GM23248 (cell line): ENCODE measurements at regions not wholly inside any gene's neighbourhood (a gene's known extent, or its start where the extent isn't known, plus 50 kb on each side); places are given as distances from the start of the nearest gene placed in this dataset.

Experiments
- DNase-seq: peaks from one replicate; pipeline ENCODE4 v3.0.0-alpha.2; 2015
- H2AFZ ChIP-seq: fragments of 200-600 bp; sonication (generic); 2 replicates; pipeline ENCODE4 v1.6.1; 2016; ENCODE audit warnings: antibody characterized with exemption
- H3F3A ChIP-seq: fragments of 200-600 bp; sonication (generic); 2 replicates; pipeline ENCODE4 v1.6.1; 2016; ENCODE audit warnings: mild to moderate bottlenecking, antibody characterized with exemption, mixed run types; ENCODE audit not compliant: insufficient read depth
- H3K27ac ChIP-seq: fragments of 200-600 bp; sonication (generic); 2 replicates; pipeline ENCODE4 v1.5.1; 2016; ENCODE audit warnings: mild to moderate bottlenecking
- H3K27me3 ChIP-seq: fragments of 200-600 bp; sonication (generic); replicated peaks from 2 replicates; pipeline ENCODE4 v1.6.1; 2016; ENCODE audit warnings: mild to moderate bottlenecking; ENCODE audit not compliant: insufficient read depth
- H3K36me3 ChIP-seq: fragments of 200-600 bp; sonication (generic); 2 replicates; pipeline ENCODE4 v1.6.1; 2016; ENCODE audit warnings: low read depth, mild to moderate bottlenecking
- H3K4me1 ChIP-seq: fragments of 200-600 bp; sonication (generic); 2 replicates; pipeline ENCODE4 v1.6.1; 2016; ENCODE audit warnings: mild to moderate bottlenecking; ENCODE audit not compliant: insufficient read depth
- H3K4me2 ChIP-seq: fragments of 200-600 bp; sonication (generic); one replicate; pipeline ENCODE4 v1.6.1; 2016; ENCODE audit warnings: mild to moderate bottlenecking; ENCODE audit not compliant: unreplicated experiment
- H3K4me3 ChIP-seq: fragments of 200-600 bp; sonication (generic); 2 replicates; pipeline ENCODE4 v1.5.1; 2016; ENCODE audit warnings: mild to moderate bottlenecking
- H3K79me2 ChIP-seq: fragments of 200-600 bp; sonication (generic); 2 replicates; pipeline ENCODE4 v1.6.1; 2016; ENCODE audit warnings: mild to moderate bottlenecking; ENCODE audit not compliant: insufficient read depth
- H3K9ac ChIP-seq: fragments of 200-600 bp; sonication (generic); 2 replicates; pipeline ENCODE4 v1.6.1; 2016; ENCODE audit warnings: mild to moderate bottlenecking
- H3K9me2 ChIP-seq: fragments of 200-600 bp; sonication (generic); 2 replicates; pipeline ENCODE4 v1.6.1; 2016; ENCODE audit warnings: mixed run types, mild to moderate bottlenecking, moderate library complexity; ENCODE audit not compliant: insufficient read depth
- H3K9me3 ChIP-seq: fragments of 200-600 bp; sonication (generic); one replicate; pipeline ENCODE4 v1.6.1; 2017; ENCODE audit warnings: low read depth
- H4K20me1 ChIP-seq: fragments of 200-600 bp; sonication (generic); 2 replicates; pipeline ENCODE4 v1.6.0; 2016; ENCODE audit not compliant: insufficient read depth
- EZH2 ChIP-seq: fragments of 200-600 bp; sonication (generic); IDR thresholded peaks from 2 replicates; pipeline ENCODE4 v1.6.1; 2018; ENCODE audit warnings: antibody characterized with exemption, mild to moderate bottlenecking; ENCODE audit not compliant: insufficient read depth, poor library complexity, severe bottlenecking
- EZH2phosphoT487 ChIP-seq: fragments of 200-600 bp; sonication (generic); IDR thresholded peaks from 2 replicates; pipeline ENCODE4 v1.6.1; 2018; ENCODE audit warnings: antibody characterized with exemption, moderate library complexity, mild to moderate bottlenecking, low read depth; ENCODE audit not compliant: insufficient read depth
- WGBS, 2 experiments: methylation state at CpG; one replicate each; pipeline ENCODE4 v1.1.6; 2015 to 2017; ENCODE audit warnings: low lambda C conversion rate in 2 of 2, low coverage in 1 of 2; ENCODE audit errors: missing lambda C conversion rate in 2 of 2; 5-methylcytosine and 5-hydroxymethylcytosine counted together
- in situ Hi-C: fragments of 300-500 bp; cut with MboI; formaldehyde crosslinking; loops from 2 replicates; pipeline ENCODE4 v1.15.0; 2020

DNA sequence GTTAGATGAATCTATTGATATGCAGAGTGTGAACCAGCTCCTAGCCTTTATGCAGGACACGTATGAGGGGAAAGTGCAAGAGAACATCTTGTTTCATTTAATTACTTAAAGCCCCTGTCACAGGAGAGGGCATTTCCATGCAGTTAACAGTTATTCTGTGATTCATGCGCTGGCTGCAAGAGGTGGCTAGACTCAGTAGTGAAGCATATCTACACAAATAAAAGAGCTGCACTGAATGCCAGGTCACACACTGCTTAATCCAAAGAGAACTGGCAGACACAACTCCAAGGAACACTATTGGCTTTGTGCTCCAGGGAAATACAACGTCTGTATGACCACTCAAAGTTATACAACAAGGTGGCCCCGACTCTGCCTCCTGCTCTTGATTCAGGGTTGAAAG lies 394.1 kb downstream of the C12orf75 start:
- Histone ChIP-seq H3K9me3 (no peaks in the 10 kb centered on the region), H3K36me3 (no peaks in the 10 kb centered on the region), H2AFZ (no peak overlapping the region), H4K20me1 (no peaks in the 10 kb centered on the region), H3K79me2 (no peaks in the 10 kb centered on the region), H3K4me3 (no peak overlapping the region), H3K4me2 (no peak overlapping the region), H3K9me2 (no peaks in the 10 kb centered on the region), H3K27ac (no peak overlapping the region), H3K4me1 (peaks cover 14% of the 10 kb centered on the region), H3K27me3 (no peaks in the 10 kb centered on the region), H3K9ac (no peak overlapping the region), H3F3A (no peaks in the 10 kb centered on the region)
- no peak for TF ChIP-seq EZH2phosphoT487
- TF ChIP-seq EZH2: no peak
- 26% methylated on average over 4 of the region's 4 CpGs for WGBS, 2 experiments
- in situ Hi-C loops: no loop called here
- peak; percentile 50 for DNase-seq

- Histone ChIP-seq H3F3A (no peaks in the 10 kb centered on the region), H3K4me1 (peaks cover 14% of the 10 kb centered on the region), H3K36me3 (no peaks in the 10 kb centered on the region), H2AFZ (no peak overlapping the region), H3K27me3 (no peaks in the 10 kb centered on the region), H3K27ac (no peak overlapping the region), H3K9ac (no peak overlapping the region), H3K4me2 (no peak overlapping the region), H3K79me2 (no peaks in the 10 kb centered on the region), H3K9me3 (no peaks in the 10 kb centered on the region), H4K20me1 (no peaks in the 10 kb centered on the region), H3K9me2 (no peaks in the 10 kb centered on the region), H3K4me3 (no peak overlapping the region)
- TF ChIP-seq EZH2 (no peak), EZH2phosphoT487 (no peak)
- in situ Hi-C loops: no loop called here
- DNase-seq: peak; percentile 7
Measured at GRCh38 chr12:105725054-105725453, 394.6 kb downstream of the C12orf75 start.

DNA sequence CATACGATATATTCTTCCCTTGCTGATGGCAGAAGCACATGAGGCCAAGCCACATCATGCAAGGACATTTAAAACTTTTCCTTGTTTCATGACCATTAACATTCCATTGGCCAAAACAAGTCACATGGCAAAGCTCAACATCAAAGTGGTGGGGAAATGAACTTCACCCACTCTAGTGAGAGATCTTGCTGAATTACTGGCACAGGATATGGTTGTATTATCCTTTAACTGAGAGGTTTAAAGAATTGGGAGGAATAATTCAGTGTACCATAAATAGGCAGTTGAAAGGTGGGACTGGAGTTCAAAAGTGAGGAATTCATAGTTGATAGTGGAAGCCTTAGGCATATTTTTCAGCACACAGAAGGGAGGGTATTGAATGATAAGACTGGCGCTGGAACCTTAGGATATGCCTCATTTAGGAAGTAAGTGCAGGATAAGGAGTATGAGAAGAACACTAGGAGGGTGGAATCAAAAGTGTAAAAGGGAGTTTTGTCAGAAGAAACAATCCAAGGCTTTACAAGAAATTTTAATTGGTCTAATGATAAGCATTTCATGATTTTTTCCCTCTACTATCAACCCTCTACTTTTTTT lies 398.8 kb downstream of the C12orf75 start:
- Histone ChIP-seq H3K4me3 (no peak overlapping the region), H2AFZ (no peak overlapping the region), H3K4me2 (no peak overlapping the region), H3K4me1 (peaks cover 14% of the 10 kb centered on the region), H3K27me3 (0 out of 2 replicates have a peak, but pooled peaks cover 5% of the 10 kb centered on the region), H3F3A (no peaks in the 10 kb centered on the region), H3K9ac (no peak overlapping the region), H3K9me2 (no peaks in the 10 kb centered on the region), H3K27ac (no peak overlapping the region), H4K20me1 (no peaks in the 10 kb centered on the region), H3K79me2 (no peaks in the 10 kb centered on the region), H3K9me3 (no peaks in the 10 kb centered on the region), H3K36me3 (no peaks in the 10 kb centered on the region)
- WGBS, 2 experiments: 47 to 50% methylated on average over 2 of the region's 2 CpGs
- TF ChIP-seq EZH2phosphoT487: no peak
- TF ChIP-seq EZH2: no peak
- no peak for DNase-seq
- in situ Hi-C loops: no loop called here

- TF ChIP-seq EZH2phosphoT487: no peak
- no peak for TF ChIP-seq EZH2
- no peak for DNase-seq
- no peaks in the 10 kb centered on the region for H3K79me2 ChIP-seq
- 0 out of 2 replicates have a peak, but pooled peaks cover 5% of the 10 kb centered on the region for H3K27me3 ChIP-seq
- no peak overlapping the region for H3K4me2 ChIP-seq
- H3K9me3 ChIP-seq: no peaks in the 10 kb centered on the region
- H2AFZ ChIP-seq: no peak overlapping the region
- H3K4me1 ChIP-seq: peaks cover 8% of the 10 kb centered on the region
- H3K9me2 ChIP-seq: no peaks in the 10 kb centered on the region
- no peaks in the 10 kb centered on the region for H3F3A ChIP-seq
- no peak overlapping the region for H3K27ac ChIP-seq
- no peaks in the 10 kb centered on the region for H3K36me3 ChIP-seq
- no peaks in the 10 kb centered on the region for H4K20me1 ChIP-seq
- no peak overlapping the region for H3K9ac ChIP-seq
- in situ Hi-C loops: no loop called here
- H3K4me3 ChIP-seq: no peak overlapping the region
Measured at GRCh38 chr12:105729926-105730325, 399.4 kb downstream of the C12orf75 start.

DNA sequence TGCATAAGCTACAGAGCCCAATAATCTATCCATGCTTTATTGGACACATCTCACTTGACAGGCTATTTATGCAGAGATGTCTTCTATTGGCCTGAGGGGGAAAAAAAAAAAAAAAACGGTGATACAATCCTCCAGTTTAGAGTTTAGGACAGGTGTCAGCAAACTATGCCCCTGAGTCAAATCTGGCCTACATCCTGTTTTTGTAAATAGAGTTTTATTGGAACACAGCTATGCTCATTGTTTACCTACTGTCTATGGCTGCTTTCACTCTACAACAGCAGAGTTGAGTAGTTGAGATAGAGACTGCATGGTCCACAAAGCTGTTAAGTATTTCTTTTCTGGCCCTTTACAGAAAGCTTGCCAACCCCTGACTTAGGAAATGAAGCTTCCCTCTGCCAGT lies 403.1 kb downstream of the C12orf75 start:
- no peaks in the 10 kb centered on the region for H3K4me1 ChIP-seq
- no peaks in the 10 kb centered on the region for H3K9me2 ChIP-seq
- in situ Hi-C loops: no loop called here
- WGBS, 2 experiments: 27 to 42% methylated on average over 1 of the region's 1 CpG
- no peaks in the 10 kb centered on the region for H3K36me3 ChIP-seq
- no peak for DNase-seq
- no peak overlapping the region for H3K4me2 ChIP-seq
- H3K4me3 ChIP-seq: no peak overlapping the region
- H3K79me2 ChIP-seq: no peaks in the 10 kb centered on the region
- no peaks in the 10 kb centered on the region for H3F3A ChIP-seq
- H3K27ac ChIP-seq: no peak overlapping the region
- no peak overlapping the region for H2AFZ ChIP-seq
- H3K27me3 ChIP-seq: 0 out of 2 replicates have a peak, but pooled peaks cover 15% of the 10 kb centered on the region
- TF ChIP-seq EZH2phosphoT487: no peak
- no peak overlapping the region for H3K9ac ChIP-seq
- H4K20me1 ChIP-seq: no peaks in the 10 kb centered on the region
- H3K9me3 ChIP-seq: no peaks in the 10 kb centered on the region
